BJ (cell line): ENCODE measurements at regions not wholly inside any gene's neighbourhood (a gene's known extent, or its start where the extent isn't known, plus 50 kb on each side); places are given as distances from the start of the nearest gene placed in this dataset.

Source experiments
- CTCF ChIA-PET: fragments of 350-600 bp; formaldehyde crosslinking; extraction: SDS; loops from one replicate; lab custom pipeline; 2021; ENCODE audit warnings: antibody characterized with exemption, inconsistent platforms; lab: Yijun Ruan, JAX
- POLR2A ChIA-PET: fragments of 300-600 bp; sonication (Branson Sonifier 250); formaldehyde crosslinking; extraction: SDS; loops from one replicate; lab custom pipeline; 2021; ENCODE audit warnings: antibody characterized with exemption; lab: Charles Lee
- DNase-seq: peaks from one replicate; pipeline ENCODE4 v3.0.0-alpha.2; 2011; ENCODE audit warnings: low read depth
- H3K27me3 ChIP-seq: 2 replicates; pipeline ENCODE4 v1.6.0; 2011; ENCODE audit warnings: low read length; ENCODE audit not compliant: control insufficient read depth, insufficient read depth
- H3K36me3 ChIP-seq: 2 replicates; pipeline ENCODE4 v1.5.1; 2011; ENCODE audit warnings: low read length; ENCODE audit not compliant: control insufficient read depth, insufficient read depth
- H3K4me3 ChIP-seq: 2 replicates; pipeline ENCODE4 v1.5.1; 2011; ENCODE audit warnings: low read depth, mild to moderate bottlenecking, control low read depth, low read length
- CTCF ChIP-seq: IDR thresholded peaks from 2 replicates; pipeline ENCODE4 v1.5.1; 2011; ENCODE audit warnings: low read depth, mild to moderate bottlenecking, control low read depth, inconsistent platforms, low read length, moderate library complexity; ENCODE audit not compliant: insufficient read depth

DNA sequence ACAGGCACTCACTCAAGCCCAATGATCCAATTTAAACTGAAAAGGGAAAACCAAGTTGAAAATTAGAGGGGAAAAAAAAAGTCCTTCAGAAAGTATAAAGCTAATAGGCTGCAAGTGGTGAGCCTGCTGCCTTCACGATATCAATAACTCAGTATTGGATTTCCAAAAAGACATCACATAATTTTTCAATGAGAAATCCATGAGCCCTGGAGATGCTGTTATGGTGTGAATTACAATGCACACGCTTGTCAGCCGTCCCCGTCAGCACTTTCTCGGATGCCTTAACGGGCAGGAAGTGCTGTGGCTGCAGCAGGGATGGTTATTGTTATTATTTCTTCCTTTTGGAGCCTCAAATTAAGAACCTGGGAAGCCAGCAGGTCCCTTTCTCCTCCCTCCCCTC, 138.5 kb downstream of the DHX35 start:
- no peak for DNase-seq
- H3K36me3 ChIP-seq = no peaks in the 10 kb centered on the region
- ChIA-PET POLR2A (no interaction called here), CTCF (interaction anchor here (1.9 kb wide), 1 partner anchor 51 kb away, joined by 5 read pairs; no protein-coding TSS in a partner anchor)
- peaks cover 3% of the 10 kb centered on the region for H3K27me3 ChIP-seq
- no peak overlapping the region for H3K4me3 ChIP-seq
- no peak for TF ChIP-seq CTCF

GRCh38 chr20:39097889-39098288, 135.7 kb downstream of the DHX35 start:
- DNase-seq = no peak
- Histone ChIP-seq H3K4me3 (no peak overlapping the region), H3K27me3 (peaks cover 3% of the 10 kb centered on the region), H3K36me3 (no peaks in the 10 kb centered on the region)
- ChIA-PET POLR2A (no interaction called here), CTCF (no interaction called here)
- no peak for TF ChIP-seq CTCF

DNA sequence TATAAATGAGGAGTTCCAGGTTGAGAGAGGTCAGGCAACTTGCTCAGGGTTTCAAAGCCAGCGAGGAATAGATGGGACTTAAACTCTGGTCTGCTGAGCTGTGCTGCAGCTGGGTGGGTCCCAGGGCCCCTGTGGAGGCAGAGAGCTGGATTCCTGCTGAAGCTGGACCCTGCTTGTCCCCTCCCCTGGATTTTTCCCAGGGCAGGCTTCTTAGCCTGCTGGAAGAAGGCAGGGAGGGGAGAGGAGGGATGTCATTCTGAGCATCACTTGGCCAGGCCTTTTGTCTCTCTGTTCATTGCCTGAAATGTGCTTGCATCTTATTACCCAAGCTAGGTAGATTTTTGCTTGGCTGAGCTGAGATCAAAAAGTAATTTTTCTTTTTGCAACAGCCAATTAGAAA, 133.7 kb downstream of the DHX35 start:
- peaks cover 3% of the 10 kb centered on the region for H3K27me3 ChIP-seq
- no peak for TF ChIP-seq CTCF
- ChIA-PET CTCF (interaction anchor here (0.7 to 1.0 kb wide), 3 partner anchors 15 to 46 kb away, joined by 3 to 4 read pairs (median 4); no protein-coding TSS in a partner anchor), POLR2A (no interaction called here)
- H3K36me3 ChIP-seq = no peaks in the 10 kb centered on the region
- DNase-seq = no peak
- no peak overlapping the region for H3K4me3 ChIP-seq

DNA sequence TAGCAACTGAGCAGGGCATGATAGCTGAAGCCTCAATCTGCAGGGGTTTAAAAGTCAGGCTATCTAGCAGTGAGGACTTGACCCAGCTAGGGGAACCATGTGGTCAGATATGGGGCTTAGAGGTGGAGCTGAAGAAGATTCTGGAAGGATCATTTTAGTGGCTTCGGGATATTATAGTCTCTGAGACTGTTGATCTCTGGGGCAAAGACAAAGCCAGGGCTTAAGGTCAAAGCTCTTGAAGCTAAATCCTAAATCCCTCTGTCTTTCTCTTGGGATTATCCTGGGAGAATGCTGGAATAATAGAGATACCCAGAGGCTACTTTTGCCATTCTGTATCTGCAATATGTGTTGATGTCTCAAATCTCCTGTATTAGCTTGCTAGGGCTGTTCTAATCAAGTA, 132.2 kb downstream of the DHX35 start:
- no peak for TF ChIP-seq CTCF
- H3K4me3 ChIP-seq = no peak overlapping the region
- no peak for DNase-seq
- ChIA-PET CTCF (interaction anchor here (1.1 to 4.1 kb wide), 3 partner anchors 10 to 44 kb away, joined by 3 to 19 read pairs (median 4); no protein-coding TSS in a partner anchor), POLR2A (no interaction called here)
- H3K27me3 ChIP-seq = peaks cover 1% of the 10 kb centered on the region
- no peaks in the 10 kb centered on the region for H3K36me3 ChIP-seq

DNA sequence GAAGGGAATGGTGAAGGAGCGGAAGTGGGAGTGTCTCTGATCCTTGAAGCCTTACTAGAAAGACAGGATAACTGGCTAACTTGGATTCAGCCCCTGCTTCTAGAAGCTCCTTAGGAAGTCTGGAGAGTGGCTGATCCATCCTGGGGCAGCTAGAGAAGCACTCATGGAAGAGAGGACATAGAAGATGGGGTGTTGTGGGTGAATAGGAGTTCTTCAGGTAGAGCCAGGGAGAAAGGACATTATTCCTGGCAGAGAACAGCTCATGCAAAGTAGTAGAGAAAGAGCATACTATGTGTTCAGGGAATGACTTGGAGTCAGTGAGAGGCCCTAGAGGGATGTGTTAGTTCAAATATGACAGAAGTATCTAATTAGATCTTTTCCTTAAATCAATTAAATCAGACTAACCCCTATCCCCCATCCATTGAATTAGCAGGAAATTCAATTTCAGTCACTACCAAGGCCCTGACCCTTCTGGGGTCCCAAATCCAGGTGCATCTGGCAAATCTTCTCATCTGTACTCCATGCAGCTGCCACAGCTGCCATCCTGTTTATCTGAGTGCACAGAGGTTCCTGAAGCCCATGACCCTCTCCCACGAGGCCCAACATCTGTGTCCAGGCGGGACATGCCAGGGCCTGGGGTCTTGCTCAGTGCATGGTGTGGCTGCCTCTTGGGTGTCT, 130.7 kb downstream of the DHX35 start:
- no peaks in the 10 kb centered on the region for H3K36me3 ChIP-seq
- H3K27me3 ChIP-seq = no peaks in the 10 kb centered on the region
- DNase-seq = no peak
- CTCF ChIA-PET = interaction anchor here (1.1 to 4.1 kb wide), 3 partner anchors 12 to 43 kb away, joined by 3 to 19 read pairs (median 3); no protein-coding TSS in a partner anchor
- TF ChIP-seq CTCF = no peak
- POLR2A ChIA-PET = no interaction called here
- no peak overlapping the region for H3K4me3 ChIP-seq
